Cardiac fibroblast (primary cell): ENCODE measurements at regions not wholly inside any gene's neighbourhood (a gene's known extent, or its start where the extent isn't known, plus 50 kb on each side); places are given as distances from the start of the nearest gene placed in this dataset.

ENCODE experiments used
- DNase-seq, 2 donors: peaks; one replicate each; pipeline versions ENCODE4 v3.0.0 to v3.0.0-alpha.2; 2010; ENCODE audit warnings: low read depth in 2 of 2
- H3K4me3 ChIP-seq, 2 donors: replicated peaks in 1 of 2; 1 replicate in 1 of 2; 2 replicates in 1 of 2; pipeline ENCODE4 v1.5.1; 2011; ENCODE audit warnings: low read depth in 2 of 2, low read length in 2 of 2, mild to moderate bottlenecking in 2 of 2, moderate library complexity in 1 of 2
- TF ChIP-seq, protein P1 (sequence below): IDR thresholded peaks from one replicate; pipeline ENCODE4 v1.5.1; 2011; ENCODE audit warnings: low read depth, mild to moderate bottlenecking, low read length, inconsistent platforms

- H3K4me3 ChIP-seq: no peak overlapping the region
- DNase-seq: no peak
- TF ChIP-seq, protein P1, sequence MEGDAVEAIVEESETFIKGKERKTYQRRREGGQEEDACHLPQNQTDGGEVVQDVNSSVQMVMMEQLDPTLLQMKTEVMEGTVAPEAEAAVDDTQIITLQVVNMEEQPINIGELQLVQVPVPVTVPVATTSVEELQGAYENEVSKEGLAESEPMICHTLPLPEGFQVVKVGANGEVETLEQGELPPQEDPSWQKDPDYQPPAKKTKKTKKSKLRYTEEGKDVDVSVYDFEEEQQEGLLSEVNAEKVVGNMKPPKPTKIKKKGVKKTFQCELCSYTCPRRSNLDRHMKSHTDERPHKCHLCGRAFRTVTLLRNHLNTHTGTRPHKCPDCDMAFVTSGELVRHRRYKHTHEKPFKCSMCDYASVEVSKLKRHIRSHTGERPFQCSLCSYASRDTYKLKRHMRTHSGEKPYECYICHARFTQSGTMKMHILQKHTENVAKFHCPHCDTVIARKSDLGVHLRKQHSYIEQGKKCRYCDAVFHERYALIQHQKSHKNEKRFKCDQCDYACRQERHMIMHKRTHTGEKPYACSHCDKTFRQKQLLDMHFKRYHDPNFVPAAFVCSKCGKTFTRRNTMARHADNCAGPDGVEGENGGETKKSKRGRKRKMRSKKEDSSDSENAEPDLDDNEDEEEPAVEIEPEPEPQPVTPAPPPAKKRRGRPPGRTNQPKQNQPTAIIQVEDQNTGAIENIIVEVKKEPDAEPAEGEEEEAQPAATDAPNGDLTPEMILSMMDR: no peak
Measured at GRCh38 chr6:167580619-167580911, 246.1 kb upstream of the AFDN start.

DNA sequence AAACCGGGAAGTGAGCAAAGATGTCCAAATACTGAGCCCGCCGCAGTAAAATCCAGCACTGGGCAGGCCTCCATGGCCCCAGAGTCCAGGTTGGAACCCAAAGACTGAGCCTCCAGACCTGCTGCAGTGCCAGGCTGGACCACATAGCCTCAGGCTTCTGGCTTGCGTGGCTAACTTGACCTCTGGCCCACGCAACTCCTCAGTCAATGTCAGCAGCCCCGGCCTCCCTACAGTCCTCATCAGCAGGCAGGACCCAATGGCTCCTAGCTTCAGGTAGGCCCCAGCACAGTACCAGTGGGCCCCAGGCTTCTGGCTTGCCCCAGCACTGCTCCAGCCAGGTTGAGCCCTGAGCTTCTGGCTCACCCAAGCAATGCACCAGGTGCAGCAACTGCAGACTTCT is 245.1 kb upstream of the AFDN start:
- TF ChIP-seq, protein P1: no peak
- no peak for DNase-seq
- H3K4me3 ChIP-seq: no peak overlapping the region

DNA sequence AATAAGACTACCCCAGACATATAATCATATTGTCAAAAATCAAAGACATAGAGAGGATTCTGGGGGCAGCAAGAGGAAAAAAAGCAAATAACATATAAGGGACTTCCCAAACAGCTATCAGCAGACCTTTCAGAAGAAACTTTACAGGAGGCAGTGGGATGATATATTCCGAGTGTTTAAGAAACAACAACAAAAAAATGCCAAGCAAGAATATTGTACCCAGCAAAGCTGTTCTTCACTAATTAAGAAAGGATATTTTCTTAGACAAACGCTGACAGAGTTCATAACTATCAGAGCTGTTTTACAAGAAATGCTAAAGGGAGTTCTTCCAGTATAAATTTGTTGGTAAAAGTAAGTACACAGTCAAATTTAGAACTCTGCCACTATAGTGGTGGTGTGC is 243.3 kb upstream of the AFDN start:
- no peak overlapping the region for H3K4me3 ChIP-seq
- no peak for DNase-seq
- TF ChIP-seq, protein P1: no peak

GRCh38 chr6:167588181-167588919 is 238.4 kb upstream of the AFDN start:
- TF ChIP-seq, protein P1: no peak
- no peak for DNase-seq
- no peak overlapping the region for H3K4me3 ChIP-seq

- TF ChIP-seq, protein P1: no peak
- no peak overlapping the region for H3K4me3 ChIP-seq
- no peak for DNase-seq
Measured at GRCh38 chr6:167588920-167589614, 237.6 kb upstream of the AFDN start.

DNA sequence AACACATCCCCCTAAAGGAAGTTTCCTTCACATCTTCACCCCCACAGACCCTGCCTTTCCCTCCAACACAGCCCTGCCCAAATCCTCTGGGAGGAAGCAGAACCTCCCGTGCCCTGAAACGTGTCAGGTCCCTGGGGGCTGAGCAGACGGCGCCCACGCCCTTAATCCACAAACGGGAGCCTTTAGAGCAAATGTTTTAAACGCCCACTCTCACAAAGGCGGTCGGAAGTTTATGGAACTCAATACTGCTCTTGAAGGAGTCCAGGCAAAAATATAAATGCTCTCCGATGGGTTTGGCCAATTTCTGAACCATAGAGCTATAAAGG is 237.1 kb upstream of the AFDN start:
- no peak overlapping the region for H3K4me3 ChIP-seq
- DNase-seq: no peak
- TF ChIP-seq, protein P1: no peak
